VCaP (cell line): ENCODE measurements at regions not wholly inside any gene's neighbourhood (a gene's known extent, or its start where the extent isn't known, plus 50 kb on each side); places are given as distances from the start of the nearest gene placed in this dataset.
A peak's percentile ranks its signal among the peaks of the same experiment; 100 is the strongest.

Source experiments
- H3K27ac ChIP-seq: fragments of 450-650 bp; 2 replicates; pipeline ENCODE4 v1.5.1; 2017
- TF ChIP-seq, protein P1 (sequence below): fragments of 450-650 bp; conservative IDR thresholded peaks from 2 replicates; pipeline ENCODE4 v1.5.1; 2017; ENCODE audit warnings: mild to moderate bottlenecking, moderate library complexity

DNA sequence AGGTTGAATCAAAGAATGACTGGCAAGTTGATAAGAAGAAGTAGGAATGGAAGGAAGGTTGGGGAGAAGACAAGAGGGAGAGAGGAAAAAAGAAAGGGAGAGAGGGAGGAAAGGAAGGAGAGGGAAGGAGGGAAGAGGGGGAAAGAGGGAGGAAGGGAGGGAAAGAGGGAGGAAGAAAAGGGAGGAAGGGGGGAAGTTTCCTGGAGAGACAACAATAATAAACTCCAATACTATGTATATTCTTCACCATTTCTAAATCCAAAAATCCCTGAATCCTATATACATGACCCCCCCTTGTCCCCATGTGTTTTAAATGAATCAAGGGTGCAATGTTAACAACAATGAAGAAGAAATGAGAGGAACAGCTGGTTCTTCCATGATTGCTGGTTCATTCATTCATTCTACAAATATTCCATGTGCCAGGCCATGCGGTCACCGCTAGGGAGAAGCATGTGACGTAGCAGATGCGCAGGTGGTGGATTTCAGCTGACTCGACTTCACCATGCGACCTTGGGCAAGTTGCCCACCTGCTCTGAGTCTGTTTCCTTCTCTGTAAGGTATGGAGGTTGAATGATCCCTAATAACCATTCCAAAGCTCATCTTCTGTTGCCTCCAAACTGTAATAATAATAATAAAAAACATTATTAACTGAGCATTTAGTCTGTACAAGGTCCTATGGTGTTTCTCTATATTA lies 77.6 kb downstream of the EN1 start:
- H3K27ac ChIP-seq, result no peak overlapping the region
- TF ChIP-seq, protein P1, sequence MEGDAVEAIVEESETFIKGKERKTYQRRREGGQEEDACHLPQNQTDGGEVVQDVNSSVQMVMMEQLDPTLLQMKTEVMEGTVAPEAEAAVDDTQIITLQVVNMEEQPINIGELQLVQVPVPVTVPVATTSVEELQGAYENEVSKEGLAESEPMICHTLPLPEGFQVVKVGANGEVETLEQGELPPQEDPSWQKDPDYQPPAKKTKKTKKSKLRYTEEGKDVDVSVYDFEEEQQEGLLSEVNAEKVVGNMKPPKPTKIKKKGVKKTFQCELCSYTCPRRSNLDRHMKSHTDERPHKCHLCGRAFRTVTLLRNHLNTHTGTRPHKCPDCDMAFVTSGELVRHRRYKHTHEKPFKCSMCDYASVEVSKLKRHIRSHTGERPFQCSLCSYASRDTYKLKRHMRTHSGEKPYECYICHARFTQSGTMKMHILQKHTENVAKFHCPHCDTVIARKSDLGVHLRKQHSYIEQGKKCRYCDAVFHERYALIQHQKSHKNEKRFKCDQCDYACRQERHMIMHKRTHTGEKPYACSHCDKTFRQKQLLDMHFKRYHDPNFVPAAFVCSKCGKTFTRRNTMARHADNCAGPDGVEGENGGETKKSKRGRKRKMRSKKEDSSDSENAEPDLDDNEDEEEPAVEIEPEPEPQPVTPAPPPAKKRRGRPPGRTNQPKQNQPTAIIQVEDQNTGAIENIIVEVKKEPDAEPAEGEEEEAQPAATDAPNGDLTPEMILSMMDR, result no peak

- TF ChIP-seq, protein P1, result no peak
- H3K27ac ChIP-seq, result no peak overlapping the region
Observed at GRCh38 chr2:118766871-118767270, 80.6 kb downstream of the EN1 start.

GRCh38 chr2:118764855-118765254 lies 82.6 kb downstream of the EN1 start:
- TF ChIP-seq, protein P1, result no peak

GRCh38 chr2:118763797-118764196 lies 83.7 kb downstream of the EN1 start:
- H3K27ac ChIP-seq, result no peak overlapping the region
- TF ChIP-seq, protein P1, result peak; percentile 53

More at GRCh38 chr2:118764855-118765254, 82.6 kb downstream of the EN1 start:
- H3K27ac ChIP-seq, result no peak overlapping the region

- H3K27ac ChIP-seq, result no peak overlapping the region
- TF ChIP-seq, protein P1, result no peak
Observed at GRCh38 chr2:118762290-118762689, 85.2 kb downstream of the EN1 start.

- TF ChIP-seq, protein P1, result no peak
Observed at GRCh38 chr2:118761771-118762170, 85.7 kb downstream of the EN1 start.

GRCh38 chr2:118755901-118756300 lies 91.5 kb downstream of the EN1 start:
- TF ChIP-seq, protein P1, result no peak
- no peak overlapping the region for H3K27ac ChIP-seq

More at GRCh38 chr2:118761771-118762170, 85.7 kb downstream of the EN1 start:
- H3K27ac ChIP-seq, result no peak overlapping the region
